GM13977 (cell line): ENCODE measurements at regions not wholly inside any gene's neighbourhood (a gene's known extent, or its start where the extent isn't known, plus 50 kb on each side); places are given as distances from the start of the nearest gene placed in this dataset.
"Not testable (repeated sequence)": the region's sequence is repeated elsewhere in the genome, so short reads cannot be mapped to it uniquely, and the experiment has no call there.

Experiments used
- DNase-seq: peaks from one replicate; pipeline ENCODE4 v3.0.0; 2012; ENCODE audit warnings: low spot score
- CTCF ChIP-seq: IDR thresholded peaks from 2 replicates; pipeline ENCODE4 v1.5.1; 2012; ENCODE audit warnings: mild to moderate bottlenecking, control low read depth; ENCODE audit not compliant: insufficient read depth; ENCODE audit errors: extremely low read depth, missing control alignments
- in situ Hi-C: fragments of 300-500 bp; cut with MboI; formaldehyde crosslinking; loops from one replicate; pipeline ENCODE4 v1.12.0; 2022; ENCODE audit warnings: low sequenced_read_pairs, low pct_unique_long_range_greater_than_20kb, mixed read lengths, inconsistent platforms; ENCODE audit not compliant: unreplicated experiment

- no peak for TF ChIP-seq CTCF
Measured at GRCh38 chr6:1474205-1474604, 84.8 kb downstream of the FOXF2 start.

GRCh38 chr6:1475174-1475573, 85.8 kb downstream of the FOXF2 start:
- TF ChIP-seq CTCF = no peak
- in situ Hi-C loops = no loop called here
- DNase-seq = no peak

More at GRCh38 chr6:1474205-1474604, 84.8 kb downstream of the FOXF2 start:
- no peak for DNase-seq
- in situ Hi-C loops = no loop called here

GRCh38 chr6:1477432-1478090, 88.2 kb downstream of the FOXF2 start:
- no peak for DNase-seq
- in situ Hi-C loops = no loop called here

GRCh38 chr6:1478163-1478826, 88.9 kb downstream of the FOXF2 start:
- DNase-seq, in situ Hi-C loops: not testable (repeated sequence)

More at GRCh38 chr6:1477432-1478090, 88.2 kb downstream of the FOXF2 start:
- TF ChIP-seq CTCF = no peak

GRCh38 chr6:1479095-1479494, 89.7 kb downstream of the FOXF2 start:
- in situ Hi-C loops = no loop called here
- no peak for DNase-seq
- TF ChIP-seq CTCF = no peak

GRCh38 chr6:1479601-1480221, 90.3 kb downstream of the FOXF2 start:
- in situ Hi-C loops = no loop called here
- no peak for DNase-seq

More at GRCh38 chr6:1479601-1480221, 90.3 kb downstream of the FOXF2 start:
- no peak for TF ChIP-seq CTCF
